Astrocyte (in vitro differentiated cells and primary cell): ENCODE measurements at regions not wholly inside any gene's neighbourhood (a gene's known extent, or its start where the extent isn't known, plus 50 kb on each side); places are given as distances from the start of the nearest gene placed in this dataset.

Experiments
- DNase-seq: peaks from one replicate; pipeline ENCODE4 v3.0.0-alpha.2; 2010; ENCODE audit warnings: low read depth
- FAIRE-seq: peaks from 2 replicates; lab custom pipeline; 2011; peaks lifted over from hg19 to GRCh38; lab: Jason Lieb, UNC
- H2AFZ ChIP-seq: 2 replicates; pipeline ENCODE4 v1.6.0; 2012; ENCODE audit warnings: low read depth, low read length, inconsistent platforms
- H3K27ac ChIP-seq: 2 replicates; pipeline ENCODE4 v1.5.1; 2011; ENCODE audit warnings: low read depth, low read length, inconsistent platforms
- H3K27me3 ChIP-seq: 2 replicates; pipeline ENCODE4 v1.6.0; 2011; ENCODE audit warnings: low read length, inconsistent platforms; ENCODE audit not compliant: insufficient read depth
- H3K36me3 ChIP-seq: 2 replicates; pipeline ENCODE4 v1.5.1; 2011; ENCODE audit warnings: low read length, inconsistent platforms; ENCODE audit not compliant: insufficient read depth
- H3K4me1 ChIP-seq: 2 replicates; pipeline ENCODE4 v1.5.1; 2011; ENCODE audit warnings: low read length, inconsistent platforms; ENCODE audit not compliant: insufficient read depth
- H3K4me2 ChIP-seq: 2 replicates; pipeline ENCODE4 v1.6.0; 2012; ENCODE audit warnings: low read length, inconsistent platforms
- H3K4me3 ChIP-seq: 2 replicates; pipeline ENCODE4 v1.5.1; 2011; ENCODE audit warnings: low read depth, mild to moderate bottlenecking, low read length, inconsistent platforms; ENCODE audit not compliant: insufficient read depth
- H3K79me2 ChIP-seq: 2 replicates; pipeline ENCODE4 v1.6.0; 2012; ENCODE audit warnings: mild to moderate bottlenecking, low read length, inconsistent platforms; ENCODE audit not compliant: insufficient read depth
- H3K9ac ChIP-seq: 2 replicates; pipeline ENCODE4 v1.6.0; 2012; ENCODE audit warnings: mild to moderate bottlenecking, low read length, inconsistent platforms
- H3K9me3 ChIP-seq: 2 replicates; pipeline ENCODE4 v1.5.1; 2012; ENCODE audit warnings: low read depth, mild to moderate bottlenecking, low read length, inconsistent platforms; ENCODE audit not compliant: insufficient read depth
- H4K20me1 ChIP-seq: 2 replicates; pipeline ENCODE4 v1.6.0; 2012; ENCODE audit warnings: low read length, inconsistent platforms; ENCODE audit not compliant: insufficient read depth
- H3K27ac Mint-ChIP-seq: one replicate; pipeline ENCODE4 v1.8.0; 2021; ENCODE audit warnings: mild to moderate bottlenecking, mixed read lengths; ENCODE audit not compliant: unreplicated experiment
- H3K27me3 Mint-ChIP-seq: one replicate; pipeline ENCODE4 v1.8.0; 2021; ENCODE audit warnings: low read depth, mixed read lengths; ENCODE audit not compliant: unreplicated experiment
- H3K36me3 Mint-ChIP-seq: one replicate; pipeline ENCODE4 v1.8.0; 2021; ENCODE audit warnings: low read depth, mixed read lengths; ENCODE audit not compliant: unreplicated experiment
- H3K4me1 Mint-ChIP-seq: one replicate; pipeline ENCODE4 v1.8.0; 2021; ENCODE audit warnings: low read depth, mixed read lengths; ENCODE audit not compliant: unreplicated experiment
- H3K4me3 Mint-ChIP-seq: one replicate; pipeline ENCODE4 v1.8.0; 2021; ENCODE audit warnings: mild to moderate bottlenecking, moderate library complexity, mixed read lengths; ENCODE audit not compliant: unreplicated experiment
- H3K9me3 Mint-ChIP-seq: one replicate; pipeline ENCODE4 v1.8.0; 2021; ENCODE audit warnings: mild to moderate bottlenecking, mixed read lengths; ENCODE audit not compliant: unreplicated experiment
- EZH2 ChIP-seq: IDR thresholded peaks from 2 replicates; pipeline ENCODE4 v1.6.1; 2012; ENCODE audit warnings: mild to moderate bottlenecking, low read length, inconsistent platforms; ENCODE audit not compliant: insufficient read depth
- TF ChIP-seq, protein P1 (sequence below): IDR thresholded peaks from 2 replicates; pipeline ENCODE4 v1.5.1; 2011; ENCODE audit warnings: low read depth, mild to moderate bottlenecking, inconsistent platforms, low read length, moderate library complexity; ENCODE audit not compliant: insufficient read depth

DNA sequence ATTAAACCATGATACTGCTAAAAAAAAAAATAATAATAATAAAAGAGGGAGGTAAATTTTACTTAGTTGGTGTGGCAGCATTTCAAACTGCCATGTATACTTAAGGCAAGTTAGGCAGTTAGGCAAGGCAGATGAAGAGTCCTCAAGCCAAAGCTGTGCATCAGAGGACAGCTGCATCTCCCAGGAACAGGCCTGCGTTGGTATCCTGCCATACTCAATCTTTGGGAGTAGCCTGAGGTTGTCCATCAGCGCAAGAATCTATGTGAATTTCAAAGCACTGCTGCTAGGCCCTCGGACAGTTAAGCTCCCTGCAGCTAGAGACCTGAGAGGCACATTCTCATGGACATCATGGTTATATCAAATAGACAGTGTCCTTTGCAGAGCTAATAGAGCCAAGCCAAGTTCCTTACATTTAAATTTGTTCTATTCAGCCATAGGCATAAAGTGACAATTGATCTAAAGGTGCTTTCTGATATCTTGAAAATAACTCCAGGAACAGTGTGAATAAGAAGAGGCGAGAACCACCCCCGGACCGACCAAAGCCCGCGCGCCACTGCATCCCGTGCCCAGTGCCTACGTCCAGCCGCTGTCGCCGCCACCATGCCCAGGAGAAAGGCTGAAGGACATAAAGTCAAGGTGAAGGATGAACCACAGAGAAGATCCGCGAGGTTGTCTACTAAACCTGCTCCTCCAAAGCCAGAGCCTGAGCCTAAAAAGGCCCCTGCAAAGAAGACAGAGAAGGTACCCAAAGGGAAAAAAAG is 310.6 kb downstream of the SEMA3D start:
- Histone ChIP-seq H2AFZ (no peak overlapping the region), H3K27ac (no peak overlapping the region), H3K4me2 (no peak overlapping the region), H3K9ac (no peak overlapping the region), H3K9me3 (no peaks in the 10 kb centered on the region), H4K20me1 (no peaks in the 10 kb centered on the region), H3K79me2 (no peaks in the 10 kb centered on the region), H3K4me3 (no peak overlapping the region), H3K27me3 (no peaks in the 10 kb centered on the region), H3K36me3 (no peaks in the 10 kb centered on the region), H3K4me1 (no peaks in the 10 kb centered on the region)
- Mint-ChIP-seq H3K9me3 (no peaks in the 10 kb centered on the region), H3K4me1 (no peaks in the 10 kb centered on the region), H3K27me3 (no peaks in the 10 kb centered on the region), H3K36me3 (no peaks in the 10 kb centered on the region), H3K4me3 (no peak overlapping the region), H3K27ac (no peak overlapping the region)
- FAIRE-seq (no peak), DNase-seq (no peak)
- TF ChIP-seq, protein P1, sequence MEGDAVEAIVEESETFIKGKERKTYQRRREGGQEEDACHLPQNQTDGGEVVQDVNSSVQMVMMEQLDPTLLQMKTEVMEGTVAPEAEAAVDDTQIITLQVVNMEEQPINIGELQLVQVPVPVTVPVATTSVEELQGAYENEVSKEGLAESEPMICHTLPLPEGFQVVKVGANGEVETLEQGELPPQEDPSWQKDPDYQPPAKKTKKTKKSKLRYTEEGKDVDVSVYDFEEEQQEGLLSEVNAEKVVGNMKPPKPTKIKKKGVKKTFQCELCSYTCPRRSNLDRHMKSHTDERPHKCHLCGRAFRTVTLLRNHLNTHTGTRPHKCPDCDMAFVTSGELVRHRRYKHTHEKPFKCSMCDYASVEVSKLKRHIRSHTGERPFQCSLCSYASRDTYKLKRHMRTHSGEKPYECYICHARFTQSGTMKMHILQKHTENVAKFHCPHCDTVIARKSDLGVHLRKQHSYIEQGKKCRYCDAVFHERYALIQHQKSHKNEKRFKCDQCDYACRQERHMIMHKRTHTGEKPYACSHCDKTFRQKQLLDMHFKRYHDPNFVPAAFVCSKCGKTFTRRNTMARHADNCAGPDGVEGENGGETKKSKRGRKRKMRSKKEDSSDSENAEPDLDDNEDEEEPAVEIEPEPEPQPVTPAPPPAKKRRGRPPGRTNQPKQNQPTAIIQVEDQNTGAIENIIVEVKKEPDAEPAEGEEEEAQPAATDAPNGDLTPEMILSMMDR = no peak
- no peak for TF ChIP-seq EZH2

DNA sequence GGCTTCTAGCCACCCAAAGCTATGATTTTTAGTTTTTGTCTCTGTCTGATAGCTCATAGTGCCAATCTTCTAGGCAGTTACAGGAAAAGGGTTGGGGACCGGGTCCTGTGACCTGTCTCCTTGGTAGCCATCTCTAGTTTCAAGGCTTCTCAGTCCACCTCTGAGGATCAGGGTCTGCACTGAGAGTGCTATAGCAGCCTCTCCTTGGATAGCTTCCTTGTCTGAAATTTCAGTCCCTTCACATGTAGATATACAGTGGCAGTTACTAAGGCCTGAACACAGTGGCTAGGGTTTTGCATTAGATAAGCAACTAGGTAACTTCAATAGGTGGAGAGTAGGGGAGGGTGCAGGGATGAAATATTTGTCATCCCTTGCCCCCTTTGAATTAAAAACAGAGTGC is 321.3 kb downstream of the SEMA3D start:
- no peaks in the 10 kb centered on the region for H3K27me3 ChIP-seq
- no peak overlapping the region for H3K27ac ChIP-seq
- no peak overlapping the region for H3K4me2 ChIP-seq
- no peak overlapping the region for H3K9ac ChIP-seq
- FAIRE-seq (no peak), DNase-seq (no peak)
- TF ChIP-seq, protein P1 = no peak
- no peak for TF ChIP-seq EZH2
- no peaks in the 10 kb centered on the region for H3K36me3 ChIP-seq
- no peak overlapping the region for H3K27ac Mint-ChIP-seq
- H3K27me3 Mint-ChIP-seq = no peaks in the 10 kb centered on the region
- H3K4me1 Mint-ChIP-seq = no peaks in the 10 kb centered on the region
- H3K4me3 Mint-ChIP-seq = no peak overlapping the region
- no peak overlapping the region for H2AFZ ChIP-seq
- H3K9me3 ChIP-seq = no peaks in the 10 kb centered on the region
- no peaks in the 10 kb centered on the region for H3K79me2 ChIP-seq
- no peaks in the 10 kb centered on the region for H4K20me1 ChIP-seq
- H3K36me3 Mint-ChIP-seq = no peaks in the 10 kb centered on the region
- no peaks in the 10 kb centered on the region for H3K4me1 ChIP-seq
- H3K9me3 Mint-ChIP-seq = peaks cover 3% of the 10 kb centered on the region
- H3K4me3 ChIP-seq = no peak overlapping the region

DNA sequence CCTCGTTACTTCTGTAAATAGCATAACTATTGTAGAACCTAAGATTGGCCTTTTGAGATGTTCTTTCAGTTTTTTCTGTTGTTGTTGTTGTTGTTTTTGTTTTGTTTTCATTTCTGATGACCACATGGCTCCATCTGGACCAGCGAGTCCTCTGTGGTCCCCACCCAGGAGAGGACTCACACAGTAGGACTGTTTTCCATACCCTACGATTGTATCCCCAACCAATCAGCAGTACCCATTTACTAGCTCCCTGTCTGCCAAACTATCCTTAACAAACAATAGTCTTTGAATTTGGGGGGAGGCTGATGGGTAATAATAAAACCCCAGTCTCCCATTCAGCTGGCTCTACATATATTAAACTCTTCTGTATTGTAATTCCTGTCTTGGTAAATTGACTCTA is 329.5 kb downstream of the SEMA3D start:
- no peaks in the 10 kb centered on the region for H3K27me3 Mint-ChIP-seq
- Histone ChIP-seq H3K79me2 (no peaks in the 10 kb centered on the region), H3K27me3 (no peaks in the 10 kb centered on the region), H3K36me3 (no peaks in the 10 kb centered on the region), H3K4me1 (no peaks in the 10 kb centered on the region), H3K4me2 (no peak overlapping the region), H3K4me3 (no peak overlapping the region), H2AFZ (no peak overlapping the region), H4K20me1 (no peaks in the 10 kb centered on the region), H3K9ac (no peak overlapping the region), H3K9me3 (no peaks in the 10 kb centered on the region), H3K27ac (no peak overlapping the region)
- no peak for FAIRE-seq
- no peaks in the 10 kb centered on the region for H3K4me1 Mint-ChIP-seq
- no peak for TF ChIP-seq EZH2
- TF ChIP-seq, protein P1 = no peak
- H3K36me3 Mint-ChIP-seq = no peaks in the 10 kb centered on the region
- DNase-seq = no peak
- H3K4me3 Mint-ChIP-seq = no peak overlapping the region
- H3K9me3 Mint-ChIP-seq = peaks cover 4% of the 10 kb centered on the region
- H3K27ac Mint-ChIP-seq = no peak overlapping the region
